Stomach (tissue), 8 donors: ENCODE measurements at regions not wholly inside any gene's neighbourhood (a gene's known extent, or its start where the extent isn't known, plus 50 kb on each side); places are given as distances from the start of the nearest gene placed in this dataset.

ENCODE experiments used
- DNase-seq, 2 donors: peaks; one replicate each; pipeline versions ENCODE4 v3.0.0 to v3.0.0-alpha.2; 2013 to 2019
- H3K27ac ChIP-seq, 5 donors: fragments of 200-600 bp in 4 of 5; sonication (generic) in 4 of 5; one replicate each; pipeline ENCODE4 v1.5.1; 2013 to 2019; ENCODE audit warnings: mild to moderate bottlenecking in 1 of 5, moderate library complexity in 1 of 5
- H3K27me3 ChIP-seq, 3 donors: fragments of 200-600 bp; sonication (generic); one replicate each; pipeline ENCODE4 v1.5.1; 2017 to 2019; ENCODE audit warnings: mixed run types in 1 of 3
- H3K36me3 ChIP-seq, 4 donors: fragments of 200-600 bp; sonication (generic); 1 replicate in 3 of 4; 2 replicates in 1 of 4; pipeline ENCODE4 v1.5.1; 2016 to 2019
- H3K4me1 ChIP-seq, 4 donors: fragments of 200-600 bp; sonication (generic); one replicate each; pipeline ENCODE4 v1.5.1; 2016 to 2019
- H3K4me3 ChIP-seq, 4 donors: fragments of 200-600 bp; sonication (generic) in 3 of 4; one replicate each; pipeline ENCODE4 v1.5.1; 2016 to 2019; ENCODE audit warnings: mild to moderate bottlenecking in 1 of 4
- H3K9me3 ChIP-seq, 4 donors: fragments of 200-600 bp; sonication (generic); one replicate each; pipeline ENCODE4 v1.5.1; 2016 to 2019
- EP300 ChIP-seq: sonication (generic); formaldehyde crosslinking; IDR thresholded peaks from one replicate; pipeline ENCODE4 v1.6.1; 2017; ENCODE audit warnings: antibody characterized with exemption
- POLR2A ChIP-seq, 4 donors: fragments of 450-650 bp; IDR thresholded peaks; one replicate each; pipeline ENCODE4 v1.6.1; 2016; ENCODE audit warnings: antibody characterized with exemption in 4 of 4, control low read depth in 2 of 4, mild to moderate bottlenecking in 1 of 4, moderate library complexity in 1 of 4
- POLR2AphosphoS5 ChIP-seq, 3 donors: sonication (generic); formaldehyde crosslinking; IDR thresholded peaks; one replicate each; pipeline ENCODE4 v1.6.1; 2016; ENCODE audit warnings: antibody characterized with exemption in 3 of 3
- WGBS, 5 donors: extraction: QIAGEN DNeasy Blood & Tissue Kit in 3 of 5; methylation state at CpG; one replicate each; pipeline versions ENCODE4 v1.1.5 to v1.1.7; 2013 to 2018; 5-methylcytosine and 5-hydroxymethylcytosine counted together
- intact Hi-C: fragments of 100-400 bp; cut with DNase I; formaldehyde crosslinking; loops from one replicate; pipeline ENCODE4 v1.15.1; 2023; ENCODE audit warnings: low total_unique reads
- TF ChIP-seq, protein P1 (sequence below), 7 experiments: fragments of 450-650 bp in 4 of 7; fragments of 200-600 bp in 3 of 7; sonication (generic) in 3 of 7; IDR thresholded peaks; one replicate each; pipeline ENCODE4 v1.5.1; 2016 to 2019; ENCODE audit warnings: antibody characterized with exemption in 7 of 7, control low read depth in 2 of 7, mild to moderate bottlenecking in 1 of 7
- donor health status: healthy with polysubstance abuse.
- donor health status: Bipolar disorder and iron deficiency.
- donor health status: healthy.

DNA sequence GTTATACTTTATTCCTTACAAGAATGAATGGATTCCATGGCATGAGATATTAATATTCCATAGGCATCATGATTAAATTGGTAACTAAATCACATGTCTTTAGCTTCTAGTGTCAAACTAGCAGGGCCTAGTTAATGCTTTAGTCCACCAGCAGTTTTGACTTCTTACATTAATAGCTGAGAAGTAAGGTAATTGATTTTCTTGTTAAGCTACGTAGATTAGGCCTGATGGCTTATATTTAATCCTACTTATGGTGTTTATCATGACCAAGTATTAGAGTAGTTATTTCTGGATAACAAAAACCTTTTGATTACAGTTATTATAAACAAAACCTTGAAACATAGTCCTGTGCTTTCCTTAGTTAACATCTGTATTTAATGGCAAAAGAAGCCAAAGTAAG is 184.5 kb downstream of the TANC2 start:
- no peaks in the 10 kb centered on the region for H3K36me3 ChIP-seq
- no peak for DNase-seq
- whole genome bisulfite sequencing, 5 donors, result 56 to 83% (median 64%) methylated on average over 1 of the region's 1 CpG
- H3K9me3 ChIP-seq, result no peaks in the 10 kb centered on the region
- no peak overlapping the region for H3K4me3 ChIP-seq
- intact Hi-C loops, result no loop called here
- H3K27me3 ChIP-seq, result no peaks in the 10 kb centered on the region
- no peak overlapping the region for H3K27ac ChIP-seq
- peaks cover 0 to 18% (median 3%) of the 10 kb centered on the region in 4 donors for H3K4me1 ChIP-seq
- TF ChIP-seq EP300 (no peak), POLR2AphosphoS5 (IDR thresholded peaks at IDR 0.05) (no peak), POLR2A (IDR thresholded peaks at IDR 0.05) (no peak)
- TF ChIP-seq, protein P1, sequence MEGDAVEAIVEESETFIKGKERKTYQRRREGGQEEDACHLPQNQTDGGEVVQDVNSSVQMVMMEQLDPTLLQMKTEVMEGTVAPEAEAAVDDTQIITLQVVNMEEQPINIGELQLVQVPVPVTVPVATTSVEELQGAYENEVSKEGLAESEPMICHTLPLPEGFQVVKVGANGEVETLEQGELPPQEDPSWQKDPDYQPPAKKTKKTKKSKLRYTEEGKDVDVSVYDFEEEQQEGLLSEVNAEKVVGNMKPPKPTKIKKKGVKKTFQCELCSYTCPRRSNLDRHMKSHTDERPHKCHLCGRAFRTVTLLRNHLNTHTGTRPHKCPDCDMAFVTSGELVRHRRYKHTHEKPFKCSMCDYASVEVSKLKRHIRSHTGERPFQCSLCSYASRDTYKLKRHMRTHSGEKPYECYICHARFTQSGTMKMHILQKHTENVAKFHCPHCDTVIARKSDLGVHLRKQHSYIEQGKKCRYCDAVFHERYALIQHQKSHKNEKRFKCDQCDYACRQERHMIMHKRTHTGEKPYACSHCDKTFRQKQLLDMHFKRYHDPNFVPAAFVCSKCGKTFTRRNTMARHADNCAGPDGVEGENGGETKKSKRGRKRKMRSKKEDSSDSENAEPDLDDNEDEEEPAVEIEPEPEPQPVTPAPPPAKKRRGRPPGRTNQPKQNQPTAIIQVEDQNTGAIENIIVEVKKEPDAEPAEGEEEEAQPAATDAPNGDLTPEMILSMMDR (IDR thresholded peaks at IDR 0.05), result no peak

DNA sequence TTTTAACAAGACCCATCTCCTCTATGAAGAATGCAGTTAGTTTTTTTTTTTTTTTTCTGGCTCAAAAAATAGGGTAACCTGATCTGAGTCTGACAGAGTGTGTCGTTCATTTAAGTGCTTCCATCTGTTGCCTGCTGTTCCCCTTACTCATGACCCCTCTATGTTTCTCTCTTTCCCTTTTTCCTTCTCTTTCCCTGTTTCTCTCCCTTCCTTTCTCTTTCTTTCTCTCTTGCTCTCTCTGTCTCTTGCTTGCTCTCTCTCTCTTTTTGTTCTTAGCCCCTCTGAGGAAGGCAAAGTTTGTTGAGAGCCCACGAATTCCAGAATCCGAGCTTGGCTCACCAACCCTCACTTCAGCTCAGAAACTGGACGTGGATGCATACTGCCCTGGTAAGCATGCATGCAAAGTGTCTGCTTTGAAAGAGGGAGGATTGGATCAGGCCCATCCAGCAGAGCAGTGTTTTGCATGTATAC is 185.0 kb downstream of the TANC2 start:
- peaks cover 0 to 18% (median 3%) of the 10 kb centered on the region in 4 donors for H3K4me1 ChIP-seq
- no peaks in the 10 kb centered on the region for H3K27me3 ChIP-seq
- WGBS, 5 donors, result 51 to 69% (median 67%) methylated on average over 4 of the region's 4 CpGs
- no peaks in the 10 kb centered on the region for H3K36me3 ChIP-seq
- intact Hi-C loops, result no loop called here
- H3K9me3 ChIP-seq, result no peaks in the 10 kb centered on the region
- H3K4me3 ChIP-seq, result no peak overlapping the region
- TF ChIP-seq EP300, result no peak
- TF ChIP-seq, protein P1 (IDR thresholded peaks at IDR 0.05), result no peak
- no peak for TF ChIP-seq POLR2A (IDR thresholded peaks at IDR 0.05)
- no peak for TF ChIP-seq POLR2AphosphoS5 (IDR thresholded peaks at IDR 0.05)
- peak in 1 of 2 donors; percentile 40 for DNase-seq
- peak overlapping the region in 1 of 5 donors; percentile 22 for H3K27ac ChIP-seq

DNA sequence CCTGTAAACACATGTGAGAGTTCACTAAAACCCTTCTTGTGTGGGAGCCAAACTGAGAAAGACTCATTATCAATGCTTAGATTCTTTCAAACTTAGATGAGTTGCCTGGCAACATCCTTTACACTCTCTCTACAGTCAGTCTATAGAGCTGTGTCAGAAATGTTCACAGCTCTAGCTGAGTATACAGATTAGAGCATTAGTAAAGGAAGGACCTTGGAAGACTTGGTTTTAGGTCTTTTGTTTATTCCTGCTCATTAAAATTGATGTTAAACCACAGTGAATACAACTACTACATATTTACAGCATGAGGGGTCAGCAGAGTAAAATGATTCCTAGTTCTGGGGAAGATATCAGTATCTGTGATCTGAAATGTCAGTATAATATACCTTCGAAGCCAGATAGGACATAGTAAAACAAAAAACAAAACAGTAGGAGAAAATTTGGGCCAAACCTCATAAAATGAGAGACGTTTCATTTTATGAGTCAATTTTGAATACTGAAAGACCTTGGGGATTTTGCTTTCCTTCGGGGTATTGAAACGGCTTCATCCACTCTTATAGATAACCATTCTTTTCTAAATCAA is 186.0 kb downstream of the TANC2 start:
- peak in 1 of 2 donors; percentile 49 for DNase-seq
- Histone ChIP-seq H3K9me3 (no peaks in the 10 kb centered on the region), H3K4me1 (peaks cover 0 to 18% (median 3%) of the 10 kb centered on the region in 4 donors), H3K27ac (no peak overlapping the region), H3K36me3 (no peaks in the 10 kb centered on the region), H3K4me3 (no peak overlapping the region), H3K27me3 (no peaks in the 10 kb centered on the region)
- intact Hi-C loops, result no loop called here
- WGBS, 5 donors, result 60 to 75% (median 71%) methylated on average over 4 of the region's 4 CpGs
- TF ChIP-seq, protein P1 (IDR thresholded peaks at IDR 0.05), result no peak

DNA sequence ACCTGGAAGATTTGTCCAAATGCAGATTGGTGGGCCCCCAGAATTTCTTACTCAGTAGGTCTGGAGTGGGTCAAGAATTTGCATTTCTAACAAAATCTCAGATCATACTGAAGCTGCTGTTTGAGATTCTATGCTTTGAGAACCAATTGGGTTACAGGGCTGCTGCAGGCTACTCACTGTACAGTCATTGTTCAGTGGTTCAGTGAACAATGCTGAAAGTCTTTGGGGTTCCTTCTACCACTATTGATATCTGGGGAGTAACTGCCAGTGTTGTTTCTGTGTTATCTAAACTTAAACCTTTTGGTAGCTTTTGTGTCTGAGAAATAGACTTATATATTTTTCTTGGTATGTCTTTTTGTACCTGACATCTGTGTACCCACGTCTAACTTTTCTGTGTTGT is 187.5 kb downstream of the TANC2 start:
- TF ChIP-seq POLR2AphosphoS5 (IDR thresholded peaks at IDR 0.05) (no peak), POLR2A (IDR thresholded peaks at IDR 0.05) (no peak)
- 46 to 59% (median 58%) methylated on average over 1 of the region's 1 CpG for WGBS, 5 donors

DNA sequence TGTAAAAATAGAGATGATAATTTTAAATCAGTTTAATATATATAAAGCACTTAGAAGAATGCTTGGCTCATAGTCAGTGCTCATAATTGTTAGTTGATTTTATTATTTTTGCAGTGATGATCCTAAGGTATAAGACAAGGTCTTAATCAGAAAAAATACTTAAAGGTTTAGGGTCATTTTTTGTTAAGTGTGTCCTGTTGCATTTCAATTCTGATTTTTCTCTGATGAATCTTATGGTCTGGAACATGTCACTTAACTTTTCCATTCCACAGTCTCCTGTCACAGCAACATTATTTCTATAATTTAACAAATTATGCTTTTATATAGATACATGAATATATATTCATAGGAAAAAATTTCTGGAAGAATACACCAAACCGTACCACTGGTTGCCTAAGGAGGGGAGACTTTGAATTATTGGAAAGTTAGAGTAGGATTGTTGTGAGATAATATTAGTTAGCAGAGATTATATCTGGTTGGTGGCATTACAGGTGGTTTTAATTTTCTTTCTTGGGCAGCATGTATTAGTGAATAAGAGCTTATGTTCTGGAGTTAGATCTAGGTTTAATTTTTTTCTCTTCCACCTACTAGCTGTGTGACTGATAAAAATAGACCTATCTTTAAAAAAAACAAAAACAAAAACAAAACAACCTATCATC is 188.7 kb downstream of the TANC2 start:
- Histone ChIP-seq H3K36me3 (no peaks in the 10 kb centered on the region), H3K27me3 (no peaks in the 10 kb centered on the region), H3K4me3 (no peak overlapping the region), H3K9me3 (no peaks in the 10 kb centered on the region), H3K27ac (no peak overlapping the region), H3K4me1 (peaks cover 0 to 18% (median 3%) of the 10 kb centered on the region in 4 donors)
- DNase-seq, result no peak
- 87 to 95% (median 92%) methylated on average over 1 of the region's 1 CpG for WGBS, 5 donors
- intact Hi-C loops, result no loop called here
- TF ChIP-seq EP300 (no peak), POLR2AphosphoS5 (IDR thresholded peaks at IDR 0.05) (no peak), POLR2A (IDR thresholded peaks at IDR 0.05) (no peak)
- TF ChIP-seq, protein P1 (IDR thresholded peaks at IDR 0.05), result no peak

More for the DNA sequence above, 187.5 kb downstream of the TANC2 start:
- intact Hi-C loops, result no loop called here
- Histone ChIP-seq H3K27ac (no peak overlapping the region), H3K36me3 (no peaks in the 10 kb centered on the region), H3K4me3 (no peak overlapping the region), H3K9me3 (no peaks in the 10 kb centered on the region), H3K27me3 (no peaks in the 10 kb centered on the region), H3K4me1 (peaks cover 0 to 18% (median 3%) of the 10 kb centered on the region in 4 donors)
- DNase-seq, result no peak
